DOHH2 (cell line): ENCODE measurements at regions not wholly inside any gene's neighbourhood (a gene's known extent, or its start where the extent isn't known, plus 50 kb on each side); places are given as distances from the start of the nearest gene placed in this dataset.

Source experiments
- CTCF ChIP-seq: fragments of 200-600 bp; sonication (generic); IDR thresholded peaks from one replicate; pipeline ENCODE4 v1.5.1; 2014; ENCODE audit warnings: antibody characterized with exemption, mild to moderate bottlenecking, low read depth, low read length; ENCODE audit not compliant: poor library complexity, severe bottlenecking
- EZH2phosphoT487 ChIP-seq: fragments of 200-600 bp; sonication (generic); IDR thresholded peaks from 2 replicates; pipeline ENCODE4 v1.6.1; 2017; ENCODE audit warnings: borderline replicate concordance, mild to moderate bottlenecking, antibody characterized with exemption, low read length, moderate library complexity, mixed read lengths

- TF ChIP-seq CTCF (no peak), EZH2phosphoT487 (no peak)
Measured at GRCh38 chr6:146923205-146923833, 280.9 kb upstream of the STXBP5 start.
